IMR-90 (cell line): ENCODE measurements at regions not wholly inside any gene's neighbourhood (a gene's known extent, or its start where the extent isn't known, plus 50 kb on each side); places are given as distances from the start of the nearest gene placed in this dataset.

ENCODE experiments used
- ATAC-seq: fragments of 200-7000 bp; cut with Tn5 transposase; 2 replicates; pipeline ENCODE4 v1.9.1; 2020; ENCODE audit warnings: low read depth, mild to moderate bottlenecking, moderate library complexity
- BruUV-seq: library from RNA; stranded (reverse); fragments of 400-500 nt; replicated peaks from 2 replicates; lab custom pipeline; 2021; lab: Mats Ljungman, UMichigan
- CTCF ChIA-PET: fragments of 300-600 bp; formaldehyde crosslinking; extraction: SDS; loops from one replicate; lab custom pipeline; 2021; ENCODE audit warnings: antibody characterized with exemption; lab: Yijun Ruan, JAX
- POLR2A ChIA-PET: fragments of 300-600 bp; sonication (Branson Sonifier 250); formaldehyde crosslinking; loops from one replicate; lab custom pipeline; 2022; ENCODE audit warnings: antibody characterized with exemption; ENCODE audit not compliant: unreplicated experiment; lab: Charles Lee
- DNase-seq: peaks from one replicate; pipeline ENCODE4 v3.0.0; 2013
- H2AFZ ChIP-seq: replicated peaks from 2 replicates; pipeline ENCODE3; 2013; ENCODE audit warnings: low read length, mild to moderate bottlenecking; ENCODE audit not compliant: poor library complexity
- H2AK5ac ChIP-seq: 2 replicates; pipeline ENCODE4 v1.6.1; 2013; ENCODE audit warnings: low read depth, low read length, inconsistent platforms
- H2AK9ac ChIP-seq: replicated peaks from 2 replicates; pipeline ENCODE3; 2013; ENCODE audit warnings: mild to moderate bottlenecking, low read depth, low read length, moderate library complexity; ENCODE audit not compliant: poor library complexity
- H2BK120ac ChIP-seq: 2 replicates; pipeline ENCODE4 v1.6.1; 2013; ENCODE audit warnings: low read depth, low read length, inconsistent platforms
- H2BK15ac ChIP-seq: 3 replicates; pipeline ENCODE4 v1.6.1; 2013; ENCODE audit warnings: low read depth, low read length, inconsistent platforms
- H2BK20ac ChIP-seq: 2 replicates; pipeline ENCODE4 v1.6.1; 2013; ENCODE audit warnings: low read depth, mild to moderate bottlenecking, inconsistent platforms, low read length, moderate library complexity
- H2BK5ac ChIP-seq: 2 replicates; pipeline ENCODE4 v1.6.1; 2013; ENCODE audit warnings: mild to moderate bottlenecking, low read depth, low read length, inconsistent platforms; ENCODE audit not compliant: poor library complexity, severe bottlenecking
- H3K14ac ChIP-seq: replicated peaks from 2 replicates; pipeline ENCODE4 v1.6.1; 2013; ENCODE audit warnings: low read depth, low read length, inconsistent platforms
- H3K18ac ChIP-seq: 2 replicates; pipeline ENCODE4 v1.6.1; 2013; ENCODE audit warnings: low read depth, low read length, control low read depth
- H3K23ac ChIP-seq: 2 replicates; pipeline ENCODE4 v1.6.1; 2013; ENCODE audit warnings: low read depth, low read length, inconsistent platforms
- H3K27ac ChIP-seq: 2 replicates; pipeline ENCODE4 v1.5.1; 2013; ENCODE audit warnings: mild to moderate bottlenecking, control low read depth, low read length; ENCODE audit not compliant: insufficient read depth
- H3K27me3 ChIP-seq: 2 replicates; pipeline ENCODE4 v1.6.1; 2013; ENCODE audit warnings: low read length; ENCODE audit not compliant: control insufficient read depth, insufficient read depth
- H3K36me3 ChIP-seq: 2 replicates; pipeline ENCODE4 v1.6.1; 2013; ENCODE audit warnings: low read length, mixed read lengths; ENCODE audit not compliant: control insufficient read depth, insufficient read depth
- H3K4ac ChIP-seq: 2 replicates; pipeline ENCODE4 v1.6.1; 2013; ENCODE audit warnings: low read depth, low read length, inconsistent platforms
- H3K4me1 ChIP-seq: 2 replicates; pipeline ENCODE4 v1.6.1; 2013; ENCODE audit warnings: low read length, mixed read lengths; ENCODE audit not compliant: control insufficient read depth, insufficient read depth
- H3K4me2 ChIP-seq: 2 replicates; pipeline ENCODE4 v1.6.1; 2013; ENCODE audit warnings: low read depth, mild to moderate bottlenecking, control low read depth, low read length, moderate library complexity
- H3K4me3 ChIP-seq: 2 replicates; pipeline ENCODE4 v1.5.1; 2013; ENCODE audit warnings: low read depth, mild to moderate bottlenecking, control low read depth, low read length, moderate library complexity; ENCODE audit not compliant: insufficient read depth
- H3K56ac ChIP-seq: 2 replicates; pipeline ENCODE4 v1.6.1; 2013; ENCODE audit warnings: low read length, inconsistent platforms; ENCODE audit not compliant: insufficient read depth; ENCODE audit errors: extremely low read depth
- H3K79me1 ChIP-seq, 2 experiments: 2 replicates each; pipeline ENCODE4 v1.6.1; 2013; ENCODE audit warnings: low read length in 2 of 2, inconsistent platforms in 1 of 2, low read depth in 1 of 2
- H3K9ac ChIP-seq: 2 replicates; pipeline ENCODE4 v1.6.1; 2013; ENCODE audit warnings: low read depth, low read length, control low read depth
- H3K9me1 ChIP-seq: 2 replicates; pipeline ENCODE4 v1.6.1; 2013; ENCODE audit warnings: low read length, inconsistent platforms; ENCODE audit not compliant: insufficient read depth
- H3K9me3 ChIP-seq: 2 replicates; pipeline ENCODE4 v1.6.1; 2013; ENCODE audit warnings: low read length; ENCODE audit not compliant: control insufficient read depth, insufficient read depth
- H4K20me1 ChIP-seq: 2 replicates; pipeline ENCODE4 v1.6.1; 2013; ENCODE audit warnings: low read length, inconsistent platforms; ENCODE audit not compliant: insufficient read depth
- H4K5ac ChIP-seq: 2 replicates; pipeline ENCODE4 v1.6.1; 2013; ENCODE audit warnings: mild to moderate bottlenecking, low read depth, low read length, control low read depth
- H4K8ac ChIP-seq, 2 experiments: 2 replicates each; pipeline ENCODE4 v1.6.1; 2013; ENCODE audit warnings: low read depth in 2 of 2, low read length in 2 of 2, control low read depth in 1 of 2, inconsistent platforms in 1 of 2
- H4K91ac ChIP-seq: 2 replicates; pipeline ENCODE4 v1.6.1; 2013; ENCODE audit warnings: low read depth, low read length, inconsistent platforms; ENCODE audit not compliant: insufficient read depth
- BHLHE40 ChIP-seq: fragments of 150-350 bp; IDR thresholded peaks from 2 replicates; pipeline ENCODE4 v1.6.1; 2016; ENCODE audit warnings: mild to moderate bottlenecking, low read depth, low read length
- CEBPB ChIP-seq: IDR thresholded peaks from 2 replicates; pipeline ENCODE4 v1.6.1; 2012; ENCODE audit warnings: low read depth, low read length, improper control_type of control experiment
- CHD1 ChIP-seq: IDR thresholded peaks from 2 replicates; pipeline ENCODE4 v1.6.1; 2012; ENCODE audit warnings: low read depth, low read length, improper control_type of control experiment
- CTCF ChIP-seq: conservative IDR thresholded peaks from 2 replicates; pipeline ENCODE4 v1.5.1; 2012; ENCODE audit warnings: mild to moderate bottlenecking, low read depth, low read length, improper control_type of control experiment
- ELK1 ChIP-seq: fragments of 150-350 bp; IDR thresholded peaks from 2 replicates; pipeline ENCODE4 v1.6.1; 2016; ENCODE audit warnings: low read depth, mild to moderate bottlenecking, low read length, moderate library complexity, borderline replicate concordance
- FOS ChIP-seq: fragments of 150-350 bp; IDR thresholded peaks from 2 replicates; pipeline ENCODE4 v1.6.1; 2016; ENCODE audit warnings: low read depth, low read length
- MAFK ChIP-seq: IDR thresholded peaks from 2 replicates; pipeline ENCODE4 v1.6.1; 2012; ENCODE audit warnings: low read depth, low read length, improper control_type of control experiment
- MAZ ChIP-seq: IDR thresholded peaks from 2 replicates; pipeline ENCODE4 v1.6.1; 2012; ENCODE audit warnings: low read depth, mild to moderate bottlenecking, low read length, improper control_type of control experiment, moderate library complexity, borderline replicate concordance
- NFE2L2 ChIP-seq: fragments of 150-350 bp; IDR thresholded peaks from 2 replicates; pipeline ENCODE4 v1.6.1; 2016; ENCODE audit warnings: low read depth, mild to moderate bottlenecking, low read length
- POLR2A ChIP-seq: IDR thresholded peaks from 2 replicates; pipeline ENCODE4 v1.6.1; 2012; ENCODE audit warnings: mild to moderate bottlenecking, low read depth, low read length
- RCOR1 ChIP-seq: IDR thresholded peaks from 2 replicates; pipeline ENCODE4 v1.6.1; 2012; ENCODE audit warnings: mild to moderate bottlenecking, low read length, improper control_type of control experiment; ENCODE audit not compliant: insufficient replicate concordance
- RFX5 ChIP-seq: IDR thresholded peaks from 2 replicates; pipeline ENCODE4 v1.8.0; 2012; ENCODE audit warnings: low read depth, mild to moderate bottlenecking, low read length, moderate library complexity
- SMC3 ChIP-seq: fragments of 150-350 bp; IDR thresholded peaks from 2 replicates; pipeline ENCODE4 v1.6.1; 2016; ENCODE audit warnings: low read depth, mild to moderate bottlenecking, antibody characterized with exemption, low read length, moderate library complexity
- USF2 ChIP-seq: fragments of 150-350 bp; IDR thresholded peaks from 2 replicates; pipeline ENCODE4 v1.6.1; 2017; ENCODE audit warnings: mild to moderate bottlenecking, antibody characterized with exemption, low read length, low read depth
- WGBS, 2 experiments: methylation state at CpG; one replicate each; pipeline versions ENCODE4 v1.1.5 to v1.1.7; 2013; ENCODE audit warnings: missing lambda C conversion rate in 2 of 2; ENCODE audit not compliant: insufficient read length in 1 of 2; ENCODE audit errors: extremely low coverage in 2 of 2; 5-methylcytosine and 5-hydroxymethylcytosine counted together
- dilution Hi-C: fragments of 300-500 bp; cut with HindIII; formaldehyde crosslinking; loops from one replicate; pipeline ENCODE4 v1.14.3; 2018; ENCODE audit warnings: low sequenced_read_pairs; ENCODE audit not compliant: unreplicated experiment
- in situ Hi-C: fragments of 300-500 bp; cut with MboI; formaldehyde crosslinking; loops from 3 replicates; pipeline ENCODE4 v1.14.3; 2019; ENCODE audit warnings: low sequenced_read_pairs, inconsistent platforms, mixed read lengths
- intact Hi-C: fragments of 100-400 bp; cut with micrococcal nuclease; formaldehyde crosslinking; loops from 2 replicates; pipeline ENCODE4 v1.10.0; 2022

GRCh38 chr5:2003690-2004365 is 121.1 kb upstream of the IRX4 start (continued):
- TF ChIP-seq MAZ (no peak), CHD1 (no peak), FOS (no peak), SMC3 (no peak), POLR2A (no peak)

- H3K14ac ChIP-seq, result no peak overlapping the region
- no peak overlapping the region for H2BK5ac ChIP-seq
- no peak overlapping the region for H2BK20ac ChIP-seq
- WGBS, 2 experiments, result no CpG with 5 or more reads among the region's 10 CpGs
- no peak overlapping the region for H2BK120ac ChIP-seq
- H4K20me1 ChIP-seq, result no peaks in the 10 kb centered on the region
- no peak overlapping the region for H3K18ac ChIP-seq
- no peak overlapping the region for H3K4me2 ChIP-seq
- no peak for ATAC-seq
- H2AK9ac ChIP-seq, result no peak overlapping the region
- H3K9me3 ChIP-seq, result peaks cover 12% of the 10 kb centered on the region; the same call in 1 of the 2 replicates
- no peak overlapping the region for H4K8ac ChIP-seq
- ChIA-PET CTCF (no interaction called here), POLR2A (no interaction called here)
- H3K4me1 ChIP-seq, result no peaks in the 10 kb centered on the region
- H3K9me1 ChIP-seq, result no peaks in the 10 kb centered on the region
- H3K9ac ChIP-seq, result no peak overlapping the region
- no peak overlapping the region for H2BK15ac ChIP-seq
- no peak overlapping the region for H3K4ac ChIP-seq
- H3K27ac ChIP-seq, result no peak overlapping the region
- no peaks in the 10 kb centered on the region for H3K27me3 ChIP-seq
- dilution Hi-C loops, result no loop called here
- H3K36me3 ChIP-seq, result no peaks in the 10 kb centered on the region
- BruUV-seq, result no TSS peak
- H2AFZ ChIP-seq, result no peak overlapping the region
- no peak for DNase-seq
- H2AK5ac ChIP-seq, result no peak overlapping the region
- H3K4me3 ChIP-seq, result no peak overlapping the region
- no peak overlapping the region for H4K91ac ChIP-seq
- H3K79me1 ChIP-seq, result no peaks in the 10 kb centered on the region
- no peak overlapping the region for H3K56ac ChIP-seq
- no peak overlapping the region for H3K23ac ChIP-seq
- in situ Hi-C loops, result no loop called here
- no peak overlapping the region for H4K5ac ChIP-seq
- intact Hi-C loops, result no loop called here
- no peak for TF ChIP-seq MAFK
- TF ChIP-seq RFX5, result no peak
- TF ChIP-seq MAZ, result no peak
- TF ChIP-seq ELK1, result no peak
- TF ChIP-seq FOS, result no peak
- TF ChIP-seq CHD1, result no peak
- no peak for TF ChIP-seq CTCF
- no peak for TF ChIP-seq RCOR1
- TF ChIP-seq USF2, result no peak
- no peak for TF ChIP-seq NFE2L2
- TF ChIP-seq CEBPB, result no peak
- no peak for TF ChIP-seq BHLHE40
These were observed 120.5 kb upstream of the IRX4 start for GRCh38 chr5:2003206-2003605.
